Hepatocyte (in vitro differentiated cells): ENCODE measurements at regions not wholly inside any gene's neighbourhood (a gene's known extent, or its start where the extent isn't known, plus 50 kb on each side); places are given as distances from the start of the nearest gene placed in this dataset.

ENCODE experiments used
- EZH2 ChIP-seq: fragments of 200-600 bp; sonication (generic); IDR thresholded peaks from 2 replicates; pipeline ENCODE4 v1.6.1; 2016; ENCODE audit warnings: antibody characterized with exemption, mild to moderate bottlenecking, borderline replicate concordance
- EZH2phosphoT487 ChIP-seq: fragments of 200-600 bp; sonication (generic); IDR thresholded peaks from one replicate; pipeline ENCODE4 v1.6.1; 2018; ENCODE audit warnings: antibody characterized with exemption, mild to moderate bottlenecking, low read depth, moderate library complexity; ENCODE audit not compliant: unreplicated experiment, severe bottlenecking
- TF ChIP-seq, protein P1 (sequence below): fragments of 200-600 bp; sonication (generic); IDR thresholded peaks from 2 replicates; pipeline ENCODE4 v1.5.1; 2016; ENCODE audit warnings: antibody characterized with exemption, mild to moderate bottlenecking; ENCODE audit not compliant: poor library complexity

DNA sequence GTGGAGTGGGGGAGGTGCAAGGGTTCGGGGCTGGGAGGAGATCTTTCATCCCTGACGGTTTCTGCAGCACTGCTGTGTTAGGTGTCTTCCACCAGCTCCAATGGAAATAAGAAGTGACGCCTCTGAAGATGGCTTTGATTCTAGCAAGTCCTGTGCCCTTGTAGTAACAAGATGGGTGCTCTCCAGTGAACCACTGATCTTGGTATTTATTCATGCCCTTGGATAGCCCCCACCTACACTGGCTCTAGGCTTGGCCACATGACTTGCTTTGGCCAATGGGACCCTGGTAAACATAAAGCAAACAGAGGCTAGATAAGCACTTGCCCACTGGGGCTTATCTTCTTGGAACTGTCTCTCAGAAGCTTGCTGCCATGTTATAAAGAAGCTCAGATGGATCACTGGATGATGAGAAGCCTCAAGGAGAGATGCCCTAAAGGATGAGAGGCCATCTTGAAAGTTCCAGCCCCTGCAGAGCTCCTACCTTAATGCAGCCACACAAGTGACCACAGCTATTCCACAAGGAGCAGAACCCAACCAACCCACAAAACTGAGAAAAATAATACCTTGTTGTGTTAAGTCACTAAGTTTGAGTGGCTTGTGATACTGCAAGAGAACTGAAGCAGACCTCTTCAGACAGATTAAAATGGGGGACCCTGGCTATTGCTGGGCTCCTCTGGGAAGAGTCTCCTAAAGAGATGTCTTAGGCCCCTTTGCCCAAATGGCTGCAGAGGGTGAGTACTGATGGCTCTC, 137.9 kb downstream of the PDCD6IP start:
- TF ChIP-seq, protein P1, sequence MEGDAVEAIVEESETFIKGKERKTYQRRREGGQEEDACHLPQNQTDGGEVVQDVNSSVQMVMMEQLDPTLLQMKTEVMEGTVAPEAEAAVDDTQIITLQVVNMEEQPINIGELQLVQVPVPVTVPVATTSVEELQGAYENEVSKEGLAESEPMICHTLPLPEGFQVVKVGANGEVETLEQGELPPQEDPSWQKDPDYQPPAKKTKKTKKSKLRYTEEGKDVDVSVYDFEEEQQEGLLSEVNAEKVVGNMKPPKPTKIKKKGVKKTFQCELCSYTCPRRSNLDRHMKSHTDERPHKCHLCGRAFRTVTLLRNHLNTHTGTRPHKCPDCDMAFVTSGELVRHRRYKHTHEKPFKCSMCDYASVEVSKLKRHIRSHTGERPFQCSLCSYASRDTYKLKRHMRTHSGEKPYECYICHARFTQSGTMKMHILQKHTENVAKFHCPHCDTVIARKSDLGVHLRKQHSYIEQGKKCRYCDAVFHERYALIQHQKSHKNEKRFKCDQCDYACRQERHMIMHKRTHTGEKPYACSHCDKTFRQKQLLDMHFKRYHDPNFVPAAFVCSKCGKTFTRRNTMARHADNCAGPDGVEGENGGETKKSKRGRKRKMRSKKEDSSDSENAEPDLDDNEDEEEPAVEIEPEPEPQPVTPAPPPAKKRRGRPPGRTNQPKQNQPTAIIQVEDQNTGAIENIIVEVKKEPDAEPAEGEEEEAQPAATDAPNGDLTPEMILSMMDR: no peak
- TF ChIP-seq EZH2: no peak
- TF ChIP-seq EZH2phosphoT487: no peak
